K562 (cell line): ENCODE measurements at regions not wholly inside any gene's neighbourhood (a gene's known extent, or its start where the extent isn't known, plus 50 kb on each side); places are given as distances from the start of the nearest gene placed in this dataset.

Source experiments
- ATAC-seq: fragments of 200-7000 bp; cut with Tn5 transposase; 3 replicates; pipeline ENCODE4 v1.9.1; 2020; ENCODE audit warnings: moderate library complexity
- BruUV-seq: library from RNA; stranded (reverse); fragments of 400-500 nt; replicated peaks from 2 replicates; lab custom pipeline; 2021; lab: Mats Ljungman, UMichigan
- CTCF ChIA-PET: fragments of 300-600 bp; formaldehyde crosslinking; extraction: SDS; loops from one replicate; lab custom pipeline; 2021; ENCODE audit warnings: low intra/inter-chr PET ratio; lab: Yijun Ruan, JAX
- POLR2A ChIA-PET: fragments of 300-600, 350-650 bp; sonication (Branson Sonifier 250); formaldehyde crosslinking; extraction: SDS; loops from one replicate; lab custom pipeline; 2021; ENCODE audit warnings: antibody characterized with exemption, inconsistent platforms; lab: Yijun Ruan, JAX
- DNase-seq, 4 experiments: peaks; one replicate each; pipeline versions ENCODE4 v3.0.0 to v3.0.0-alpha.2; 2011 to 2018; ENCODE audit warnings: low spot score in 3 of 4, mixed read lengths in 3 of 4; ENCODE audit errors: extremely low read depth in 1 of 4
- FAIRE-seq: peaks from 2 replicates; lab custom pipeline; 2011; peaks lifted over from hg19 to GRCh38; lab: Jason Lieb, UNC
- H2AFZ ChIP-seq: 2 replicates; pipeline ENCODE4 v1.6.0; 2011; ENCODE audit warnings: low read depth, low read length, control low read depth, inconsistent platforms
- H3K27ac ChIP-seq: fragments of 200-600 bp; 3 replicates; pipeline ENCODE4 v1.8.0; 2011; ENCODE audit warnings: low read depth, mild to moderate bottlenecking, control low read depth, inconsistent platforms, low read length, moderate library complexity, mixed read lengths; ENCODE audit errors: extremely low read depth
- H3K27me3 ChIP-seq, 2 experiments: fragments of 300-600 bp in 1 of 2; 2 replicates in 1 of 2; 3 replicates in 1 of 2; pipeline versions ENCODE4 v1.6.0 to v1.8.0; 2011; ENCODE audit warnings: inconsistent platforms in 2 of 2, low read length in 2 of 2, mild to moderate bottlenecking in 1 of 2, mixed read lengths in 1 of 2, moderate library complexity in 1 of 2; ENCODE audit not compliant: control insufficient read depth in 2 of 2, insufficient read depth in 2 of 2
- H3K36me3 ChIP-seq: fragments of 300-600 bp; 3 replicates; pipeline ENCODE4 v1.8.0; 2011; ENCODE audit warnings: mild to moderate bottlenecking, low read length, inconsistent platforms; ENCODE audit not compliant: control insufficient read depth, insufficient read depth
- H3K4me1 ChIP-seq, 2 experiments: fragments of 200-600 bp in 1 of 2; replicated peaks in 1 of 2; 2 replicates in 1 of 2; 3 replicates in 1 of 2; pipeline versions ENCODE4 v1.5.1 to v1.8.0; 2011; ENCODE audit warnings: inconsistent platforms in 2 of 2, low read length in 2 of 2, mild to moderate bottlenecking in 1 of 2, mixed read lengths in 1 of 2, moderate library complexity in 1 of 2; ENCODE audit not compliant: control insufficient read depth in 2 of 2, insufficient read depth in 2 of 2
- H3K4me2 ChIP-seq: 2 replicates; pipeline ENCODE4 v1.6.1; 2011; ENCODE audit warnings: low read length, control low read depth, inconsistent platforms, mixed read lengths; ENCODE audit not compliant: insufficient read depth
- H3K4me3 ChIP-seq: fragments of 200-600 bp; sonication (generic), shearing (Covaris generic); 2 replicates; pipeline ENCODE4 v1.5.1; 2016; ENCODE audit warnings: control low read depth, inconsistent platforms
- H3K79me2 ChIP-seq: fragments of 200-600 bp; 3 replicates; pipeline ENCODE4 v1.8.0; 2011; ENCODE audit warnings: low read length, inconsistent platforms; ENCODE audit not compliant: control insufficient read depth, insufficient read depth
- H3K9ac ChIP-seq, 2 experiments: 2 replicates each; pipeline versions ENCODE4 v1.6.0 to v1.6.1; 2011; ENCODE audit warnings: low read depth in 2 of 2, low read length in 2 of 2, control low read depth in 1 of 2, inconsistent platforms in 1 of 2, mild to moderate bottlenecking in 1 of 2, mixed read lengths in 1 of 2; ENCODE audit not compliant: insufficient read depth in 1 of 2
- H3K9me1 ChIP-seq: one replicate; pipeline ENCODE4 v1.6.0; 2011; ENCODE audit warnings: inconsistent platforms, mild to moderate bottlenecking, low read length, moderate library complexity; ENCODE audit not compliant: control insufficient read depth, insufficient read depth
- H3K9me3 ChIP-seq: replicated peaks from 2 replicates; pipeline ENCODE4 v1.5.1; 2011; ENCODE audit warnings: low read depth, low read length, inconsistent platforms; ENCODE audit not compliant: control insufficient read depth, insufficient read depth
- H4K20me1 ChIP-seq: replicated peaks from 2 replicates; pipeline ENCODE4 v1.6.1; 2011; ENCODE audit warnings: low read length, inconsistent platforms, mixed read lengths; ENCODE audit not compliant: control insufficient read depth, insufficient read depth
- BHLHE40 ChIP-seq: IDR thresholded peaks from 2 replicates; pipeline ENCODE4 v1.6.1; 2011; ENCODE audit warnings: low read length, improper control_type of control experiment
- CBFA2T3 ChIP-seq: fragments of 450-650 bp; IDR thresholded peaks from 2 replicates; pipeline ENCODE4 v1.6.1; 2017
- FOS ChIP-seq: IDR thresholded peaks from 3 replicates; pipeline ENCODE4 v1.6.1; 2011; ENCODE audit not compliant: insufficient read length; ENCODE audit errors: extremely low read depth
- GTF2B ChIP-seq: IDR thresholded peaks from 2 replicates; pipeline ENCODE4 v1.6.1; 2011; ENCODE audit not compliant: insufficient read length; ENCODE audit errors: extremely low read depth
- HINFP ChIP-seq: fragments of 450-650 bp; conservative IDR thresholded peaks from 2 replicates; pipeline ENCODE4 v1.6.1; 2016; ENCODE audit warnings: missing genetic modification characterization, low read depth, mild to moderate bottlenecking, control low read depth, missing compliant biosample characterization
- RAD21 ChIP-seq, 2 experiments: fragments of 250-450 bp in 1 of 2; fragments of 450-650 bp in 1 of 2; sonication (Bioruptor Pico) in 1 of 2; formaldehyde crosslinking in 1 of 2; IDR thresholded peaks in 1 of 2; conservative IDR thresholded peaks in 1 of 2; 2 replicates each; pipeline versions ENCODE4 v1.4.0 to v1.8.0; 2020 to 2022; ENCODE audit warnings: mild to moderate bottlenecking in 2 of 2, moderate library complexity in 1 of 2
- SRSF9 ChIP-seq: fragments of 200-400 bp; formaldehyde crosslinking; IDR thresholded peaks from 2 replicates; pipeline ENCODE4 v1.6.1; 2017; ENCODE audit warnings: low read depth, low read length, borderline replicate concordance
- YY1 ChIP-seq, 3 experiments: IDR thresholded peaks; 2 replicates each; pipeline ENCODE4 v1.6.1; 2011; ENCODE audit warnings: low read length in 2 of 3, mild to moderate bottlenecking in 2 of 3, moderate library complexity in 2 of 3, borderline replicate concordance in 1 of 3, control low read depth in 1 of 3, low read depth in 1 of 3; ENCODE audit not compliant: insufficient read depth in 3 of 3, insufficient replicate concordance in 2 of 3, control insufficient read depth in 1 of 3, insufficient read length in 1 of 3; ENCODE audit errors: extremely low read depth in 1 of 3
- ZNF197 ChIP-seq: fragments of 200-800 bp; sonication (Bioruptor generic); IDR thresholded peaks from 2 replicates; pipeline ENCODE4 v1.6.1; 2016; ENCODE audit warnings: low read depth, missing genetic modification characterization, missing compliant biosample characterization
- ZNF780A ChIP-seq: fragments of 250-450 bp; sonication (Bioruptor Pico); IDR thresholded peaks from 2 replicates; pipeline ENCODE4 v1.5.0; 2021; ENCODE audit warnings: mild to moderate bottlenecking
- ZNF785 ChIP-seq: fragments of 250-450 bp; sonication (Bioruptor Pico); IDR thresholded peaks from 2 replicates; pipeline ENCODE4 v1.4.0; 2020; ENCODE audit warnings: mild to moderate bottlenecking
- WGBS: fragments of 100-300 bp; shearing (Covaris generic); methylation state at CpG from one replicate; pipeline ENCODE4 v1.1.6; 2016; ENCODE audit warnings: low coverage, mixed read lengths; ENCODE audit not compliant: insufficient coverage; ENCODE audit errors: missing lambda C conversion rate; 5-methylcytosine and 5-hydroxymethylcytosine counted together
- in situ Hi-C: fragments of 300-500 bp; cut with MboI; formaldehyde crosslinking; loops from 4 replicates; pipeline ENCODE4 v1.15.0; 2018; ENCODE audit warnings: inconsistent platforms, mixed read lengths
- intact Hi-C: fragments of 100-400 bp; cut with micrococcal nuclease; formaldehyde crosslinking; loops from 2 replicates; pipeline ENCODE4 v1.14.2; 2022

- no peak for ATAC-seq
Measured at GRCh38 chr9:88053856-88054501, 79.6 kb upstream of the CDK20 start.

GRCh38 chr9:88052321-88052965 lies 78.1 kb upstream of the CDK20 start:
- intact Hi-C loops (no loop called here), in situ Hi-C loops (loop anchor here (10.0 kb wide), 1 partner anchor 378 kb away; no protein-coding TSS in a partner anchor)
- FAIRE-seq (no peak), DNase-seq (no peak), ATAC-seq (no peak)
- H4K20me1 ChIP-seq = no peaks in the 10 kb centered on the region
- POLR2A ChIA-PET = interaction anchor here (0.6 kb wide), 1 partner anchor 19 kb away, joined by 3 read pairs; no protein-coding TSS in a partner anchor
- no peak overlapping the region for H3K9ac ChIP-seq
- no peaks in the 10 kb centered on the region for H3K27me3 ChIP-seq
- no peaks in the 10 kb centered on the region for H3K79me2 ChIP-seq
- no peaks in the 10 kb centered on the region for H3K4me1 ChIP-seq
- H2AFZ ChIP-seq = no peak overlapping the region
- no peaks in the 10 kb centered on the region for H3K9me1 ChIP-seq
- H3K36me3 ChIP-seq = no peaks in the 10 kb centered on the region
- H3K4me2 ChIP-seq = no peak overlapping the region
- no peak overlapping the region for H3K27ac ChIP-seq
- CTCF ChIA-PET = no interaction called here
- H3K4me3 ChIP-seq = no peak overlapping the region
- 0% methylated on average over 5 of the region's 5 CpGs for WGBS
- no peaks in the 10 kb centered on the region for H3K9me3 ChIP-seq
- no TSS peak for BruUV-seq
- TF ChIP-seq GTF2B (no peak), SRSF9 (no peak), FOS (no peak), YY1 (IDR thresholded peaks at IDR 0.05; ENCODE audit: borderline replicate concordance in 1 of 3, control insufficient read depth in 1 of 3, extremely low read depth in 1 of 3, insufficient read depth in 3 of 3, insufficient read length in 1 of 3, insufficient replicate concordance in 2 of 3, low read depth in 1 of 3, low read length in 2 of 3) (no peak), RAD21 (CRISPR knock-in tag; conservative IDR thresholded peaks at IDR 0.05 in 1 of 2, IDR thresholded peaks at IDR 0.05 in 1 of 2) (no peak), ZNF785 (CRISPR knock-in tag) (no peak), HINFP (tag) (no peak), BHLHE40 (no peak), ZNF197 (CRISPR knock-in tag) (no peak)

More at GRCh38 chr9:88053856-88054501, 79.6 kb upstream of the CDK20 start:
- Histone ChIP-seq H4K20me1 (no peaks in the 10 kb centered on the region), H3K9me3 (no peaks in the 10 kb centered on the region), H3K9me1 (no peaks in the 10 kb centered on the region), H3K27me3 (no peaks in the 10 kb centered on the region), H3K4me1 (no peaks in the 10 kb centered on the region), H3K27ac (no peak overlapping the region), H3K4me2 (no peak overlapping the region), H3K4me3 (no peak overlapping the region), H3K9ac (no peak overlapping the region), H3K36me3 (no peaks in the 10 kb centered on the region), H3K79me2 (no peaks in the 10 kb centered on the region), H2AFZ (no peak overlapping the region)
- in situ Hi-C loops (loop anchor here (10.0 kb wide), 1 partner anchor 379 kb away; no protein-coding TSS in a partner anchor), intact Hi-C loops (no loop called here)
- WGBS = 5% methylated on average over 7 of the region's 9 CpGs
- DNase-seq = peak in 1 of 4 experiments; percentile 2
- no TSS peak for BruUV-seq
- ChIA-PET CTCF (no interaction called here), POLR2A (no interaction called here)
- no peak for FAIRE-seq
- TF ChIP-seq CBFA2T3 = peak; percentile 14; the same call in 1 of the 2 replicates
- no peak for TF ChIP-seq ZNF780A (CRISPR knock-in tag)
